BJ (cell line): ENCODE measurements at regions not wholly inside any gene's neighbourhood (a gene's known extent, or its start where the extent isn't known, plus 50 kb on each side); places are given as distances from the start of the nearest gene placed in this dataset.
"Not testable (repeated sequence)": the region's sequence is repeated elsewhere in the genome, so short reads cannot be mapped to it uniquely, and the experiment has no call there.

Experiments
- CTCF ChIA-PET: fragments of 350-600 bp; formaldehyde crosslinking; extraction: SDS; loops from one replicate; lab custom pipeline; 2021; ENCODE audit warnings: antibody characterized with exemption, inconsistent platforms; lab: Yijun Ruan, JAX
- POLR2A ChIA-PET: fragments of 300-600 bp; sonication (Branson Sonifier 250); formaldehyde crosslinking; extraction: SDS; loops from one replicate; lab custom pipeline; 2021; ENCODE audit warnings: antibody characterized with exemption; lab: Charles Lee
- DNase-seq: peaks from one replicate; pipeline ENCODE4 v3.0.0-alpha.2; 2011; ENCODE audit warnings: low read depth
- H3K27me3 ChIP-seq: 2 replicates; pipeline ENCODE4 v1.6.0; 2011; ENCODE audit warnings: low read length; ENCODE audit not compliant: control insufficient read depth, insufficient read depth
- H3K36me3 ChIP-seq: 2 replicates; pipeline ENCODE4 v1.5.1; 2011; ENCODE audit warnings: low read length; ENCODE audit not compliant: control insufficient read depth, insufficient read depth
- H3K4me3 ChIP-seq: 2 replicates; pipeline ENCODE4 v1.5.1; 2011; ENCODE audit warnings: low read depth, mild to moderate bottlenecking, control low read depth, low read length
- TF ChIP-seq, protein P1 (sequence below): IDR thresholded peaks from 2 replicates; pipeline ENCODE4 v1.5.1; 2011; ENCODE audit warnings: low read depth, mild to moderate bottlenecking, control low read depth, inconsistent platforms, low read length, moderate library complexity; ENCODE audit not compliant: insufficient read depth

DNA sequence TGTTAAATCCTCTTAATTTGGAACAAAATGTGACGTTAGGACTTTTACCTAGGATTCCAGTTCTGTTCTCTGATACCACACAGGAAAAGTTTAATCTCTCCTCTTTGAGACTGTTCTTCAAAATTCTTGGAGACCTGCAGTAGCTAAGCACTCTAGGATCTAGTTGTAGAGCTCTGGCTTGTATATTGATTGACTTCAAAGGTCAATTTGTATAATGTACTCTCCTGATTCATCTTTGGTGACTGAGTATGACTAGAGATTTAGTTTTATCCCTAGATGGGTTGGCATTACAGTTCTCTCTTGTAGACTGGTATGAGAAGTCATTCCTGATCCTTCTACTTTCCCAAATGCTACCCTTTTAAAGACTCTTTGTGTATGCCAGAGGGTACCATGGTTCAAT, 168.4 kb upstream of the TPRG1 start:
- no peak for DNase-seq
- ChIA-PET POLR2A (no interaction called here), CTCF (interaction anchor here (0.6 to 1.0 kb wide), 2 partner anchors 11 to 39 kb away, joined by 3 read pairs; no protein-coding TSS in a partner anchor)
- Histone ChIP-seq H3K36me3 (no peaks in the 10 kb centered on the region), H3K4me3 (no peak overlapping the region), H3K27me3 (no peaks in the 10 kb centered on the region)
- TF ChIP-seq, protein P1, sequence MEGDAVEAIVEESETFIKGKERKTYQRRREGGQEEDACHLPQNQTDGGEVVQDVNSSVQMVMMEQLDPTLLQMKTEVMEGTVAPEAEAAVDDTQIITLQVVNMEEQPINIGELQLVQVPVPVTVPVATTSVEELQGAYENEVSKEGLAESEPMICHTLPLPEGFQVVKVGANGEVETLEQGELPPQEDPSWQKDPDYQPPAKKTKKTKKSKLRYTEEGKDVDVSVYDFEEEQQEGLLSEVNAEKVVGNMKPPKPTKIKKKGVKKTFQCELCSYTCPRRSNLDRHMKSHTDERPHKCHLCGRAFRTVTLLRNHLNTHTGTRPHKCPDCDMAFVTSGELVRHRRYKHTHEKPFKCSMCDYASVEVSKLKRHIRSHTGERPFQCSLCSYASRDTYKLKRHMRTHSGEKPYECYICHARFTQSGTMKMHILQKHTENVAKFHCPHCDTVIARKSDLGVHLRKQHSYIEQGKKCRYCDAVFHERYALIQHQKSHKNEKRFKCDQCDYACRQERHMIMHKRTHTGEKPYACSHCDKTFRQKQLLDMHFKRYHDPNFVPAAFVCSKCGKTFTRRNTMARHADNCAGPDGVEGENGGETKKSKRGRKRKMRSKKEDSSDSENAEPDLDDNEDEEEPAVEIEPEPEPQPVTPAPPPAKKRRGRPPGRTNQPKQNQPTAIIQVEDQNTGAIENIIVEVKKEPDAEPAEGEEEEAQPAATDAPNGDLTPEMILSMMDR = no peak

DNA sequence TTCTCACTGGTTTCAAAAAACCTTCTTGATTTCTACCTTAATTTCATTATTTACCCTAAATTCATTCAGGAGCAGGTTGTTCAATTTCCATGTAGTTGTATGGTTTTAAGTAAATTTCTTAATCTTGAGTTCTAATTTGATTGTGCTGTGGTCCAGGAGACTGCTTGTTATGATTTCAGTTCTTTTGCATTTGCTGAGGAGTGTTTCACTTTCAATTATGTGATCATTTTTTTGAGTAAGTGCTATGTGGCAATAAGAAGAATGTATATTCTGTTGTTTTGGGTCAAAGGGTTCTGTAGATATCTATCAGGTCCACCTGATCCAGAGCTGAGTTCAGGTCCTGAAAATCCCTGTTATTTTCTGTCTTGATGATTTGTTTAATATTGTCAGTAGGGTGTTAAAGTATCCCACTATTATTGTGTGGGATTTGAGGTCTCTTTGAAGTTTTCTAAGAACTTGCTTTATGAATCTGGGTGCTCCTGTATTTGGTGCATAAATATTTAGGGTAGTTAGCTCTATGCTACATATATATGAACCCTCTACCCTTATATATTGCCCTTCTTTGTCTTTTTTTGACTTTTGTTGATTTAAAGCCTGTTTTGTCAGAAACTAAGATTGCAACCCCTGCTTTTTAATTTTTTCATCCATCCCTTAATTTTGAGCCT, 158.4 kb upstream of the TPRG1 start:
- ChIA-PET CTCF (no interaction called here), POLR2A (no interaction called here)
- Histone ChIP-seq H3K4me3 (no peak overlapping the region), H3K36me3 (no peaks in the 10 kb centered on the region), H3K27me3 (no peaks in the 10 kb centered on the region)
- TF ChIP-seq, protein P1 = no peak
- no peak for DNase-seq

DNA sequence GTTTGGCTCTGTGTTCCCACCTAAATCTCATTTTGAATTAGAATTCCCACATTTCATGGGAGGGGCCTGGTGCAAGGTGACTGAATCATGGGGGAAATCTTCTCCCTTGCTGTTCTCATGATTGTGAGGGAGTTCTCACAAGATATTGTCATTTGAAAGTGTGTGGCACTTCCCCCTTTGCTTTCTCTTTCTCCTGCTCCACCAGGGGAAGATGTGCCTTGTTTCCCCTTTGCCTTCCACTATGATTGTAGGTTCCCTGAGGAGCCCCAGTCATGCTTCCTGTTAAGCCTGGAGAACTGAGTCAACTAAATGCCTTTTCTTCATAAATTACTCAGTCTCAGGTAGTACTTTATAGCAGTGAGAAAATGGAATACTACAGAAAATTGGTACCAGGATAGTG, 157.2 kb upstream of the TPRG1 start:
- CTCF ChIA-PET = no interaction called here
- H3K36me3 ChIP-seq = no peaks in the 10 kb centered on the region
- POLR2A ChIA-PET = no interaction called here
- H3K4me3 ChIP-seq = no peak overlapping the region
- no peak for DNase-seq
- no peaks in the 10 kb centered on the region for H3K27me3 ChIP-seq
- TF ChIP-seq, protein P1 = no peak

GRCh38 chr3:189022576-189023466, 148.9 kb upstream of the TPRG1 start:
- CTCF ChIA-PET, DNase-seq, H3K4me3 ChIP-seq, H3K27me3 ChIP-seq, POLR2A ChIA-PET, H3K36me3 ChIP-seq: not testable (repeated sequence)

DNA sequence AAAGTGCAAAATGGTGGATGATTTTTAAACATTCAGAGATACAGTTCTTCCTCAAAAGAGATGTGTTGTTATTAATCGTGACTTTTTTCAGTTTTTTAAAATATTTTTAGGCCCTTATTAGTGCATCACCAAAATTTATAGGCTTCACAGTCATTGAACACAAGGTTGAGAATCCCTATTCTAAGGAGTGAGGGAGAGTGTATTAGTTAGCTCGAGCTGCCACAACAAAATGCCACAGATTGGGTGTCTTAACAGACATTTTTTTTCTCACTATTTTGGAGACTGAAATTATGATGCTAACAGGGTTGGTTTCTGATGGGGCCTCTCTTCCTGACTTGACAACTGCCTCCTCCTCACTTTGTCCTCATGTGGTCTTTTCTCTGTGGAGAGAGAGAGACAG, 145.9 kb upstream of the TPRG1 start:
- Histone ChIP-seq H3K4me3 (no peak overlapping the region), H3K27me3 (no peaks in the 10 kb centered on the region), H3K36me3 (no peaks in the 10 kb centered on the region)
- no peak for DNase-seq
- TF ChIP-seq, protein P1 = no peak
- ChIA-PET POLR2A (no interaction called here), CTCF (interaction anchor here (1.1 kb wide), 1 partner anchor 23 kb away, joined by 3 read pairs; no protein-coding TSS in a partner anchor)
